ENCODE measurements at regions not wholly inside any gene's neighbourhood (a gene's known extent, or its start where the extent isn't known, plus 50 kb on each side); places are given as distances from the start of the nearest gene placed in this dataset.

DNA sequence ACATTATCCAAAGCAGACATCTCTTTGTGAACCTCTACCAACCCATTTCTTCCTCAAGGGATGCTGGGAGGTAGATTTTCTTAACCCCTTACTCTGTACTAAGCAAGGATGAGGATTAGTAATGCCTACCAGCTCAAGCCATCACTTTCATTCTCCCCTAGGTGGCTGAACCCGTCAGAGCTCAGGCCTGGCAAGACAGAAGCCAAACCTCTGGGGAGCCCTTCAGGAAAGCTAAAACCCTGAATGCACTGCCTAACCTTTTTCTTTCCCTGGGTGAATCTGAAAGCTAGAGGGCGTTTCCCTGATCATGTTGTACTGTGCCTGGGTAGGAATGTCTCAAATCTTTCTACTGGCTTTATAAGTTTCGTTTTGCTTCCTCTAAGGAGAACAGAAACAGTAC lies 617.3 kb downstream of the RPL10L start:
- TF ChIP-seq, protein P1, sequence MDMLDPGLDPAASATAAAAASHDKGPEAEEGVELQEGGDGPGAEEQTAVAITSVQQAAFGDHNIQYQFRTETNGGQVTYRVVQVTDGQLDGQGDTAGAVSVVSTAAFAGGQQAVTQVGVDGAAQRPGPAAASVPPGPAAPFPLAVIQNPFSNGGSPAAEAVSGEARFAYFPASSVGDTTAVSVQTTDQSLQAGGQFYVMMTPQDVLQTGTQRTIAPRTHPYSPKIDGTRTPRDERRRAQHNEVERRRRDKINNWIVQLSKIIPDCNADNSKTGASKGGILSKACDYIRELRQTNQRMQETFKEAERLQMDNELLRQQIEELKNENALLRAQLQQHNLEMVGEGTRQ (IDR thresholded peaks at IDR 0.05; ENCODE audit: borderline replicate concordance, low read depth, low read length) = no peak
- no peak for TF ChIP-seq YY1 (IDR thresholded peaks at IDR 0.05; ENCODE audit: low read depth)
- no peak for TF ChIP-seq SMC3 (IDR thresholded peaks at IDR 0.05; ENCODE audit: low read depth, low read length)
- TF ChIP-seq TAF1 (IDR thresholded peaks at IDR 0.05; ENCODE audit: borderline replicate concordance, low read depth, low read length) = no peak
- TF ChIP-seq, protein P2, sequence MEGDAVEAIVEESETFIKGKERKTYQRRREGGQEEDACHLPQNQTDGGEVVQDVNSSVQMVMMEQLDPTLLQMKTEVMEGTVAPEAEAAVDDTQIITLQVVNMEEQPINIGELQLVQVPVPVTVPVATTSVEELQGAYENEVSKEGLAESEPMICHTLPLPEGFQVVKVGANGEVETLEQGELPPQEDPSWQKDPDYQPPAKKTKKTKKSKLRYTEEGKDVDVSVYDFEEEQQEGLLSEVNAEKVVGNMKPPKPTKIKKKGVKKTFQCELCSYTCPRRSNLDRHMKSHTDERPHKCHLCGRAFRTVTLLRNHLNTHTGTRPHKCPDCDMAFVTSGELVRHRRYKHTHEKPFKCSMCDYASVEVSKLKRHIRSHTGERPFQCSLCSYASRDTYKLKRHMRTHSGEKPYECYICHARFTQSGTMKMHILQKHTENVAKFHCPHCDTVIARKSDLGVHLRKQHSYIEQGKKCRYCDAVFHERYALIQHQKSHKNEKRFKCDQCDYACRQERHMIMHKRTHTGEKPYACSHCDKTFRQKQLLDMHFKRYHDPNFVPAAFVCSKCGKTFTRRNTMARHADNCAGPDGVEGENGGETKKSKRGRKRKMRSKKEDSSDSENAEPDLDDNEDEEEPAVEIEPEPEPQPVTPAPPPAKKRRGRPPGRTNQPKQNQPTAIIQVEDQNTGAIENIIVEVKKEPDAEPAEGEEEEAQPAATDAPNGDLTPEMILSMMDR (IDR thresholded peaks at IDR 0.05) = no peak
- TF ChIP-seq CHD2 (IDR thresholded peaks at IDR 0.05; ENCODE audit: low read length, partially characterized antibody) = no peak
- TF ChIP-seq POLR2AphosphoS5 (IDR thresholded peaks at IDR 0.05; ENCODE audit: low read depth, low read length) = no peak
- TF ChIP-seq, protein P3, sequence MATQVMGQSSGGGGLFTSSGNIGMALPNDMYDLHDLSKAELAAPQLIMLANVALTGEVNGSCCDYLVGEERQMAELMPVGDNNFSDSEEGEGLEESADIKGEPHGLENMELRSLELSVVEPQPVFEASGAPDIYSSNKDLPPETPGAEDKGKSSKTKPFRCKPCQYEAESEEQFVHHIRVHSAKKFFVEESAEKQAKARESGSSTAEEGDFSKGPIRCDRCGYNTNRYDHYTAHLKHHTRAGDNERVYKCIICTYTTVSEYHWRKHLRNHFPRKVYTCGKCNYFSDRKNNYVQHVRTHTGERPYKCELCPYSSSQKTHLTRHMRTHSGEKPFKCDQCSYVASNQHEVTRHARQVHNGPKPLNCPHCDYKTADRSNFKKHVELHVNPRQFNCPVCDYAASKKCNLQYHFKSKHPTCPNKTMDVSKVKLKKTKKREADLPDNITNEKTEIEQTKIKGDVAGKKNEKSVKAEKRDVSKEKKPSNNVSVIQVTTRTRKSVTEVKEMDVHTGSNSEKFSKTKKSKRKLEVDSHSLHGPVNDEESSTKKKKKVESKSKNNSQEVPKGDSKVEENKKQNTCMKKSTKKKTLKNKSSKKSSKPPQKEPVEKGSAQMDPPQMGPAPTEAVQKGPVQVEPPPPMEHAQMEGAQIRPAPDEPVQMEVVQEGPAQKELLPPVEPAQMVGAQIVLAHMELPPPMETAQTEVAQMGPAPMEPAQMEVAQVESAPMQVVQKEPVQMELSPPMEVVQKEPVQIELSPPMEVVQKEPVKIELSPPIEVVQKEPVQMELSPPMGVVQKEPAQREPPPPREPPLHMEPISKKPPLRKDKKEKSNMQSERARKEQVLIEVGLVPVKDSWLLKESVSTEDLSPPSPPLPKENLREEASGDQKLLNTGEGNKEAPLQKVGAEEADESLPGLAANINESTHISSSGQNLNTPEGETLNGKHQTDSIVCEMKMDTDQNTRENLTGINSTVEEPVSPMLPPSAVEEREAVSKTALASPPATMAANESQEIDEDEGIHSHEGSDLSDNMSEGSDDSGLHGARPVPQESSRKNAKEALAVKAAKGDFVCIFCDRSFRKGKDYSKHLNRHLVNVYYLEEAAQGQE (IDR thresholded peaks at IDR 0.05; ENCODE audit: low read depth, low read length) = no peak
- TF ChIP-seq TCF12 (IDR thresholded peaks at IDR 0.05) = no peak
